ENCODE measurements at regions not wholly inside any gene's neighbourhood (a gene's known extent, or its start where the extent isn't known, plus 50 kb on each side); places are given as distances from the start of the nearest gene placed in this dataset.

GRCh38 chr12:124429535-124429934, 134.6 kb downstream of the RFLNA start:
- no peak for DNase-seq (ENCODE audit: low read depth)

- peak; percentile 73 for DNase-seq (ENCODE audit: low read depth)
Observed at GRCh38 chr12:124428792-124429281, 133.9 kb downstream of the RFLNA start.

GRCh38 chr12:124428136-124428791, 133.4 kb downstream of the RFLNA start:
- DNase-seq (ENCODE audit: low read depth): peak; percentile 82

- no peak for DNase-seq (ENCODE audit: low read depth)
Observed at GRCh38 chr12:124426594-124427555, 132.0 kb downstream of the RFLNA start.

GRCh38 chr12:124425667-124426066, 130.8 kb downstream of the RFLNA start:
- no peak for DNase-seq (ENCODE audit: low read depth)

- no peak for DNase-seq (ENCODE audit: low read depth)
Observed at GRCh38 chr12:124424516-124424905, 129.6 kb downstream of the RFLNA start.

- no peak for DNase-seq (ENCODE audit: low read depth)
Observed at GRCh38 chr12:124423761-124424515, 129.0 kb downstream of the RFLNA start.

- peak; percentile 97 for DNase-seq (ENCODE audit: low read depth)
Observed at GRCh38 chr12:124422570-124423523, 128.0 kb downstream of the RFLNA start.

- no peak for DNase-seq (ENCODE audit: low read depth)
Observed at GRCh38 chr12:124422142-124422569, 127.3 kb downstream of the RFLNA start.

- no peak for DNase-seq (ENCODE audit: low read depth)
Observed at GRCh38 chr12:124420996-124421674, 126.2 kb downstream of the RFLNA start.

GRCh38 chr12:124420041-124420995, 125.4 kb downstream of the RFLNA start:
- no peak for DNase-seq (ENCODE audit: low read depth)

- DNase-seq (ENCODE audit: low read depth): peak; percentile 37
Observed at GRCh38 chr12:124419292-124420040, 124.6 kb downstream of the RFLNA start.

GRCh38 chr12:124418791-124419190, 123.9 kb downstream of the RFLNA start:
- DNase-seq (ENCODE audit: low read depth): no peak

- no peak for DNase-seq (ENCODE audit: low read depth)
Observed at GRCh38 chr12:124418156-124418555, 123.3 kb downstream of the RFLNA start.

- no peak for DNase-seq (ENCODE audit: low read depth)
Observed at GRCh38 chr12:124416516-124417395, 121.9 kb downstream of the RFLNA start.

- no peak for DNase-seq (ENCODE audit: low read depth)
Observed at GRCh38 chr12:124415064-124415463, 120.2 kb downstream of the RFLNA start.

GRCh38 chr12:124413915-124414314, 119.0 kb downstream of the RFLNA start:
- no peak for DNase-seq (ENCODE audit: low read depth)

GRCh38 chr12:124413401-124413800, 118.5 kb downstream of the RFLNA start:
- DNase-seq (ENCODE audit: low read depth): no peak
